ENCODE measurements at regions not wholly inside any gene's neighbourhood (a gene's known extent, or its start where the extent isn't known, plus 50 kb on each side); places are given as distances from the start of the nearest gene placed in this dataset.

- TF ChIP-seq CTCF (IDR thresholded peaks at IDR 0.05; ENCODE audit: low read depth, low read length): peak; percentile 62
- TF ChIP-seq EZH2phosphoT487 (IDR thresholded peaks at IDR 0.05; ENCODE audit: low read depth): no peak
Measured at GRCh38 chr1:55337801-55338447, 122.8 kb upstream of the USP24 start.

All from OCI-LY3 (cell line).